ENCODE measurements at regions not wholly inside any gene's neighbourhood (a gene's known extent, or its start where the extent isn't known, plus 50 kb on each side); places are given as distances from the start of the nearest gene placed in this dataset.

DNA sequence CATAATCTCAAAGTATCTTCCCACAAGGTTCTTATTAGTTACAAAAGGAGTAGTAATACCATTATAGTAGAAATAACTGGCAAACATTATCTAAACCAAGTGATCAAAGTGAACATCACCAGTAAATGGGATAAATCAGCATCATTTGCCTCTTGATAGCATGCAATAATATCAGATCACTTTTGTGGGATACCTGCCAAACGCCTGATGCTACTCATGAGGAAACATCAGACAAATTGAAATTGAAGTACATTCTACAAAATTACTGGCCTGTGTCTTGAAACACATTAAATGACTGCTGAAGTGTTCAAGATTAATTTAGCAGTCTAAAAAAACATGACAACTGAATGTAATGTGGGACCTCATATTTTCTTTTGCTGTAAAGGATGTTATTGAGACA lies 208.1 kb downstream of the TINAG start:
- TF ChIP-seq, protein P1, sequence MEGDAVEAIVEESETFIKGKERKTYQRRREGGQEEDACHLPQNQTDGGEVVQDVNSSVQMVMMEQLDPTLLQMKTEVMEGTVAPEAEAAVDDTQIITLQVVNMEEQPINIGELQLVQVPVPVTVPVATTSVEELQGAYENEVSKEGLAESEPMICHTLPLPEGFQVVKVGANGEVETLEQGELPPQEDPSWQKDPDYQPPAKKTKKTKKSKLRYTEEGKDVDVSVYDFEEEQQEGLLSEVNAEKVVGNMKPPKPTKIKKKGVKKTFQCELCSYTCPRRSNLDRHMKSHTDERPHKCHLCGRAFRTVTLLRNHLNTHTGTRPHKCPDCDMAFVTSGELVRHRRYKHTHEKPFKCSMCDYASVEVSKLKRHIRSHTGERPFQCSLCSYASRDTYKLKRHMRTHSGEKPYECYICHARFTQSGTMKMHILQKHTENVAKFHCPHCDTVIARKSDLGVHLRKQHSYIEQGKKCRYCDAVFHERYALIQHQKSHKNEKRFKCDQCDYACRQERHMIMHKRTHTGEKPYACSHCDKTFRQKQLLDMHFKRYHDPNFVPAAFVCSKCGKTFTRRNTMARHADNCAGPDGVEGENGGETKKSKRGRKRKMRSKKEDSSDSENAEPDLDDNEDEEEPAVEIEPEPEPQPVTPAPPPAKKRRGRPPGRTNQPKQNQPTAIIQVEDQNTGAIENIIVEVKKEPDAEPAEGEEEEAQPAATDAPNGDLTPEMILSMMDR (IDR thresholded peaks at IDR 0.05; ENCODE audit: low read length): no peak
- no peak for TF ChIP-seq EZH2 (IDR thresholded peaks at IDR 0.05; ENCODE audit: borderline replicate concordance, low read length)

Measured in OCI-LY1 (cell line).